ENCODE measurements at regions not wholly inside any gene's neighbourhood (a gene's known extent, or its start where the extent isn't known, plus 50 kb on each side); places are given as distances from the start of the nearest gene placed in this dataset.
"Not testable (repeated sequence)": the region's sequence is repeated elsewhere in the genome, so short reads cannot be mapped to it uniquely, and the experiment has no call there.

- TF ChIP-seq JUND (IDR thresholded peaks at IDR 0.05; ENCODE audit: low read depth) = peak; percentile 84
- in situ Hi-C loops (cut with HindIII; ENCODE audit: low pct_unique_long_range_greater_than_20kb, low sequenced_read_pairs) = no loop called here
- peak in 1 of 2 experiments; percentile 80 for DNase-seq (ENCODE audit: low read depth in 1 of 2, low spot score in 1 of 2)
Measured at GRCh38 chr5:58181578-58182286, 278.2 kb downstream of the PLK2 start.

GRCh38 chr5:58172946-58173345 lies 286.9 kb downstream of the PLK2 start:
- no peak for TF ChIP-seq JUND (IDR thresholded peaks at IDR 0.05; ENCODE audit: low read depth)
- DNase-seq (ENCODE audit: low read depth in 1 of 2, low spot score in 1 of 2) = no peak
- in situ Hi-C loops (cut with HindIII; ENCODE audit: low pct_unique_long_range_greater_than_20kb, low sequenced_read_pairs) = no loop called here

GRCh38 chr5:58165152-58165551 lies 294.7 kb downstream of the PLK2 start:
- no peak for TF ChIP-seq JUND (IDR thresholded peaks at IDR 0.05; ENCODE audit: low read depth)

GRCh38 chr5:58161889-58162288 lies 298.0 kb downstream of the PLK2 start:
- in situ Hi-C loops (cut with HindIII; ENCODE audit: low pct_unique_long_range_greater_than_20kb, low sequenced_read_pairs); DNase-seq (ENCODE audit: low read depth in 1 of 2, low spot score in 1 of 2): not testable (repeated sequence)

More at GRCh38 chr5:58165152-58165551, 294.7 kb downstream of the PLK2 start:
- in situ Hi-C loops (cut with HindIII; ENCODE audit: low pct_unique_long_range_greater_than_20kb, low sequenced_read_pairs) = no loop called here
- no peak for DNase-seq (ENCODE audit: low read depth in 1 of 2, low spot score in 1 of 2)

GRCh38 chr5:58156973-58157701 lies 302.7 kb downstream of the PLK2 start:
- DNase-seq (ENCODE audit: low read depth in 1 of 2, low spot score in 1 of 2) = peak in 1 of 2 experiments; percentile 35
- in situ Hi-C loops (cut with HindIII; ENCODE audit: low pct_unique_long_range_greater_than_20kb, low sequenced_read_pairs) = no loop called here
- no peak for TF ChIP-seq JUND (IDR thresholded peaks at IDR 0.05; ENCODE audit: low read depth)

- in situ Hi-C loops (cut with HindIII; ENCODE audit: low pct_unique_long_range_greater_than_20kb, low sequenced_read_pairs) = no loop called here
- DNase-seq (ENCODE audit: low read depth in 1 of 2, low spot score in 1 of 2) = no peak
- TF ChIP-seq JUND (IDR thresholded peaks at IDR 0.05; ENCODE audit: low read depth) = no peak
Measured at GRCh38 chr5:58156361-58156760, 303.5 kb downstream of the PLK2 start.

- in situ Hi-C loops (cut with HindIII; ENCODE audit: low pct_unique_long_range_greater_than_20kb, low sequenced_read_pairs) = no loop called here
- no peak for TF ChIP-seq JUND (IDR thresholded peaks at IDR 0.05; ENCODE audit: low read depth)
- DNase-seq (ENCODE audit: low read depth in 1 of 2, low spot score in 1 of 2) = no peak
Measured at GRCh38 chr5:58153255-58153654, 306.6 kb downstream of the PLK2 start.

GRCh38 chr5:58151414-58151813 lies 308.5 kb downstream of the PLK2 start:
- in situ Hi-C loops (cut with HindIII; ENCODE audit: low pct_unique_long_range_greater_than_20kb, low sequenced_read_pairs) = no loop called here
- DNase-seq (ENCODE audit: low read depth in 1 of 2, low spot score in 1 of 2) = no peak
- no peak for TF ChIP-seq JUND (IDR thresholded peaks at IDR 0.05; ENCODE audit: low read depth)

GRCh38 chr5:58150926-58151325 lies 309.0 kb downstream of the PLK2 start:
- TF ChIP-seq JUND (IDR thresholded peaks at IDR 0.05; ENCODE audit: low read depth) = no peak
- no peak for DNase-seq (ENCODE audit: low read depth in 1 of 2, low spot score in 1 of 2)
- in situ Hi-C loops (cut with HindIII; ENCODE audit: low pct_unique_long_range_greater_than_20kb, low sequenced_read_pairs) = no loop called here

- no peak for DNase-seq (ENCODE audit: low read depth in 1 of 2, low spot score in 1 of 2)
- in situ Hi-C loops (cut with HindIII; ENCODE audit: low pct_unique_long_range_greater_than_20kb, low sequenced_read_pairs) = no loop called here
- no peak for TF ChIP-seq JUND (IDR thresholded peaks at IDR 0.05; ENCODE audit: low read depth)
Measured at GRCh38 chr5:58149746-58150145, 310.1 kb downstream of the PLK2 start.

- no peak for DNase-seq (ENCODE audit: low read depth in 1 of 2, low spot score in 1 of 2)
- in situ Hi-C loops (cut with HindIII; ENCODE audit: low pct_unique_long_range_greater_than_20kb, low sequenced_read_pairs) = no loop called here
- no peak for TF ChIP-seq JUND (IDR thresholded peaks at IDR 0.05; ENCODE audit: low read depth)
Measured at GRCh38 chr5:58149345-58149744, 310.5 kb downstream of the PLK2 start.

GRCh38 chr5:58148254-58148775 lies 311.6 kb downstream of the PLK2 start:
- no peak for TF ChIP-seq JUND (IDR thresholded peaks at IDR 0.05; ENCODE audit: low read depth)
- in situ Hi-C loops (cut with HindIII; ENCODE audit: low pct_unique_long_range_greater_than_20kb, low sequenced_read_pairs) = no loop called here
- no peak for DNase-seq (ENCODE audit: low read depth in 1 of 2, low spot score in 1 of 2)

- in situ Hi-C loops (cut with HindIII; ENCODE audit: low pct_unique_long_range_greater_than_20kb, low sequenced_read_pairs) = no loop called here
- no peak for DNase-seq (ENCODE audit: low read depth in 1 of 2, low spot score in 1 of 2)
- TF ChIP-seq JUND (IDR thresholded peaks at IDR 0.05; ENCODE audit: low read depth) = no peak
Measured at GRCh38 chr5:58145397-58145934, 314.4 kb downstream of the PLK2 start.

Measured in T47D (cell line).